ENCODE measurements at regions not wholly inside any gene's neighbourhood (a gene's known extent, or its start where the extent isn't known, plus 50 kb on each side); places are given as distances from the start of the nearest gene placed in this dataset.
"Not testable (repeated sequence)": the region's sequence is repeated elsewhere in the genome, so short reads cannot be mapped to it uniquely, and the experiment has no call there.

- DNase-seq (ENCODE audit: extremely low read depth, low read depth) = peak; percentile 31
Measured at GRCh38 chr4:170853422-170854021, 763.8 kb upstream of the AADAT start.

GRCh38 chr4:170849969-170850368 lies 760.2 kb upstream of the AADAT start:
- no peak for DNase-seq (ENCODE audit: extremely low read depth, low read depth)

GRCh38 chr4:170827562-170828274 lies 738.0 kb upstream of the AADAT start:
- no peak for DNase-seq (ENCODE audit: extremely low read depth, low read depth)

GRCh38 chr4:170818786-170819185 lies 729.0 kb upstream of the AADAT start:
- no peak for DNase-seq (ENCODE audit: extremely low read depth, low read depth)

GRCh38 chr4:170805352-170805751 lies 715.6 kb upstream of the AADAT start:
- DNase-seq (ENCODE audit: extremely low read depth, low read depth) = no peak

GRCh38 chr4:170804930-170805329 lies 715.2 kb upstream of the AADAT start:
- DNase-seq (ENCODE audit: extremely low read depth, low read depth) = no peak

- DNase-seq (ENCODE audit: extremely low read depth, low read depth) = no peak
Measured at GRCh38 chr4:170803492-170803891, 713.7 kb upstream of the AADAT start.

- DNase-seq (ENCODE audit: extremely low read depth, low read depth) = no peak
Measured at GRCh38 chr4:170801771-170802170, 712.0 kb upstream of the AADAT start.

GRCh38 chr4:170794525-170794924 lies 704.8 kb upstream of the AADAT start:
- DNase-seq (ENCODE audit: extremely low read depth, low read depth) = no peak

- not testable (repeated sequence) for DNase-seq (ENCODE audit: extremely low read depth, low read depth)
Measured at GRCh38 chr4:170788540-170789051, 698.8 kb upstream of the AADAT start.

- DNase-seq (ENCODE audit: extremely low read depth, low read depth) = no peak
Measured at GRCh38 chr4:170777663-170778062, 687.9 kb upstream of the AADAT start.

- DNase-seq (ENCODE audit: extremely low read depth, low read depth) = no peak
Measured at GRCh38 chr4:170776983-170777382, 687.2 kb upstream of the AADAT start.

GRCh38 chr4:170775851-170776250 lies 686.1 kb upstream of the AADAT start:
- no peak for DNase-seq (ENCODE audit: extremely low read depth, low read depth)

GRCh38 chr4:170773709-170774273 lies 684.0 kb upstream of the AADAT start:
- no peak for DNase-seq (ENCODE audit: extremely low read depth, low read depth)

GRCh38 chr4:170772429-170772828 lies 682.7 kb upstream of the AADAT start:
- DNase-seq (ENCODE audit: extremely low read depth, low read depth) = no peak

- DNase-seq (ENCODE audit: extremely low read depth, low read depth) = no peak
Measured at GRCh38 chr4:170770664-170771063, 680.9 kb upstream of the AADAT start.

GRCh38 chr4:170769862-170770261 lies 680.1 kb upstream of the AADAT start:
- DNase-seq (ENCODE audit: extremely low read depth, low read depth) = no peak

- no peak for DNase-seq (ENCODE audit: extremely low read depth, low read depth)
Measured at GRCh38 chr4:170758988-170759387, 669.2 kb upstream of the AADAT start.

GRCh38 chr4:170750519-170750918 lies 660.8 kb upstream of the AADAT start:
- DNase-seq (ENCODE audit: extremely low read depth, low read depth) = no peak

GRCh38 chr4:170748975-170749374 lies 659.2 kb upstream of the AADAT start:
- no peak for DNase-seq (ENCODE audit: extremely low read depth, low read depth)

GRCh38 chr4:170743633-170744032 lies 653.9 kb upstream of the AADAT start:
- DNase-seq (ENCODE audit: extremely low read depth, low read depth) = no peak

GRCh38 chr4:170741856-170742255 lies 652.1 kb upstream of the AADAT start:
- no peak for DNase-seq (ENCODE audit: extremely low read depth, low read depth)

Data from NCI-H460 (cell line).